DMS 273 (cell line): ENCODE measurements at regions not wholly inside any gene's neighbourhood (a gene's known extent, or its start where the extent isn't known, plus 50 kb on each side); places are given as distances from the start of the nearest gene placed in this dataset.

Experiments used
- DNase-seq: peaks from one replicate; lab custom pipeline; 2025; ENCODE audit not compliant: unreplicated experiment; lab: John Stamatoyannopoulos, UW

GRCh38 chr2:136247204-136247950 lies 129.4 kb upstream of the CXCR4 start:
- DNase-seq = peak; percentile 70

GRCh38 chr2:136246086-136246669 lies 128.2 kb upstream of the CXCR4 start:
- no peak for DNase-seq

- DNase-seq = no peak
Observed at GRCh38 chr2:136245211-136245610, 127.3 kb upstream of the CXCR4 start.

- DNase-seq = no peak
Observed at GRCh38 chr2:136244536-136244885, 126.6 kb upstream of the CXCR4 start.

GRCh38 chr2:136243638-136244535 lies 125.9 kb upstream of the CXCR4 start:
- DNase-seq = no peak

- DNase-seq = no peak
Observed at GRCh38 chr2:136242687-136243277, 124.8 kb upstream of the CXCR4 start.

- no peak for DNase-seq
Observed at GRCh38 chr2:136242100-136242499, 124.2 kb upstream of the CXCR4 start.

GRCh38 chr2:136239079-136239685 lies 121.2 kb upstream of the CXCR4 start:
- no peak for DNase-seq

GRCh38 chr2:136238286-136239078 lies 120.5 kb upstream of the CXCR4 start:
- no peak for DNase-seq

GRCh38 chr2:136236019-136236418 lies 118.1 kb upstream of the CXCR4 start:
- no peak for DNase-seq

- no peak for DNase-seq
Observed at GRCh38 chr2:136235546-136235945, 117.6 kb upstream of the CXCR4 start.

- DNase-seq = no peak
Observed at GRCh38 chr2:136234261-136234660, 116.3 kb upstream of the CXCR4 start.

- DNase-seq = no peak
Observed at GRCh38 chr2:136233298-136233697, 115.3 kb upstream of the CXCR4 start.

GRCh38 chr2:136232456-136233172 lies 114.7 kb upstream of the CXCR4 start:
- DNase-seq = no peak

GRCh38 chr2:136230464-136230863 lies 112.5 kb upstream of the CXCR4 start:
- DNase-seq = no peak

GRCh38 chr2:136226903-136227302 lies 109.0 kb upstream of the CXCR4 start:
- DNase-seq = peak; percentile 18

GRCh38 chr2:136225950-136226835 lies 108.2 kb upstream of the CXCR4 start:
- peak; percentile 14 for DNase-seq

- no peak for DNase-seq
Observed at GRCh38 chr2:136223274-136223673, 105.3 kb upstream of the CXCR4 start.

- no peak for DNase-seq
Observed at GRCh38 chr2:136222862-136223261, 104.9 kb upstream of the CXCR4 start.
